Heart left ventricle (tissue), 13 donors: ENCODE measurements at regions not wholly inside any gene's neighbourhood (a gene's known extent, or its start where the extent isn't known, plus 50 kb on each side); places are given as distances from the start of the nearest gene placed in this dataset.

Source experiments
- POLR2A ChIP-seq, 2 donors: fragments of 450-650 bp; IDR thresholded peaks; one replicate each; pipeline ENCODE4 v1.6.1; 2017; ENCODE audit warnings: antibody characterized with exemption in 2 of 2, mild to moderate bottlenecking in 2 of 2, moderate library complexity in 2 of 2
- TF ChIP-seq, protein P1 (sequence below), 12 donors: fragments of 200-600 bp; sonication (generic) in 4 of 12; IDR thresholded peaks; one replicate each; pipeline versions ENCODE4 v1.5.0 to v1.8.0; 2018 to 2022; ENCODE audit warnings: antibody characterized with exemption in 12 of 12, mild to moderate bottlenecking in 5 of 12
- donor health status: ischemic (EF 13 %, LVEDD 7.1; RV severe dilation, severe dysfunction).
- donor health status: DM: no; HTN: yes; CAD: no.
- donor health status: DM: no; HTN: no; CAD: no.
- donor health status: ischemic (EF 25% LVEDD 6.9; RV normal size, moderate dysfunction).
- donor health status: ischemic (EF 25% LVEDD 5.7; RV mildly dilated, moderate dysfunction).
- donor health status: ischemic (EF 35%, LVEDD 5.7; RV mildly dilated, moderate dysfunction).
- donor health status: nonischemic (EF 11% LVEDD 7.7; RV severe dilation, severe dysfunction).
- donor health status: DM: yes; HTN: yes; CAD: no.
- donor health status: PGD.
- donor health status: ischemic (EF 29% LVEDD 5.4; RV normal size, mild dysfunction).
- donor health status: nonischemic (EF 23%, LVEDD 6.1; RV moderate dilation, normal function).

DNA sequence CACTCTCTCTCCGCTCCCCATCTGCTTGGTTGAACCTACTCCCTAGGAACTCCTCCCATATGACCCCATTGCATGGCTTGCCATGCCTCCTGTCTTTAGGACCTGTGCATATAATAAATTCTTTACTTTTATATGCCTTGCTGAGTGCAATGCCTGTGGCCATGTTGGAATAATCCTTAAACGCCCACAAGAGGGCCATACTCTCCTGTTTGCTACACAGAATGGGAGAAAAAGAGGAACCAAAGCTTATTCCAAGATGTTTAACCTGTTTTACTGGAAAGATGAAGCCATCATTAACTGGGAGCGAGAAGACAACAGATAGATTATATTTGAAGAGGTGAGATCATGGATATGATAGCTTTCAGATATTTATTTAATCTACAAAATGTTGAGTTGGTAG lies 1097.8 kb downstream of the NAALADL2 start:
- TF ChIP-seq, protein P1, sequence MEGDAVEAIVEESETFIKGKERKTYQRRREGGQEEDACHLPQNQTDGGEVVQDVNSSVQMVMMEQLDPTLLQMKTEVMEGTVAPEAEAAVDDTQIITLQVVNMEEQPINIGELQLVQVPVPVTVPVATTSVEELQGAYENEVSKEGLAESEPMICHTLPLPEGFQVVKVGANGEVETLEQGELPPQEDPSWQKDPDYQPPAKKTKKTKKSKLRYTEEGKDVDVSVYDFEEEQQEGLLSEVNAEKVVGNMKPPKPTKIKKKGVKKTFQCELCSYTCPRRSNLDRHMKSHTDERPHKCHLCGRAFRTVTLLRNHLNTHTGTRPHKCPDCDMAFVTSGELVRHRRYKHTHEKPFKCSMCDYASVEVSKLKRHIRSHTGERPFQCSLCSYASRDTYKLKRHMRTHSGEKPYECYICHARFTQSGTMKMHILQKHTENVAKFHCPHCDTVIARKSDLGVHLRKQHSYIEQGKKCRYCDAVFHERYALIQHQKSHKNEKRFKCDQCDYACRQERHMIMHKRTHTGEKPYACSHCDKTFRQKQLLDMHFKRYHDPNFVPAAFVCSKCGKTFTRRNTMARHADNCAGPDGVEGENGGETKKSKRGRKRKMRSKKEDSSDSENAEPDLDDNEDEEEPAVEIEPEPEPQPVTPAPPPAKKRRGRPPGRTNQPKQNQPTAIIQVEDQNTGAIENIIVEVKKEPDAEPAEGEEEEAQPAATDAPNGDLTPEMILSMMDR (IDR thresholded peaks at IDR 0.05), result peak in 5 of 12 donors; percentile 11 to 34 (median 20)
- TF ChIP-seq POLR2A (IDR thresholded peaks at IDR 0.05), result no peak
